HG03066 (cell line): ENCODE measurements at regions not wholly inside any gene's neighbourhood (a gene's known extent, or its start where the extent isn't known, plus 50 kb on each side); places are given as distances from the start of the nearest gene placed in this dataset.
"Not testable (repeated sequence)": the region's sequence is repeated elsewhere in the genome, so short reads cannot be mapped to it uniquely, and the experiment has no call there.

Experiments
- ATAC-seq: cut with Tn5 transposase; IDR thresholded peaks from one replicate; pipeline ENCODE4 v1.9.1; 2021; ENCODE audit warnings: low read depth; ENCODE audit not compliant: unreplicated experiment

GRCh38 chr4:33411182-33411581 lies 2691.0 kb downstream of the PCDH7 start:
- no peak for ATAC-seq

GRCh38 chr4:33421887-33422286 lies 2701.7 kb downstream of the PCDH7 start:
- ATAC-seq = no peak

- ATAC-seq = no peak
Measured at GRCh38 chr4:33422656-33423055, 2702.5 kb downstream of the PCDH7 start.

- no peak for ATAC-seq
Measured at GRCh38 chr4:33425936-33426335, 2705.8 kb downstream of the PCDH7 start.

GRCh38 chr4:33427676-33428075 lies 2707.5 kb downstream of the PCDH7 start:
- ATAC-seq = no peak

- no peak for ATAC-seq
Measured at GRCh38 chr4:33429971-33430370, 2709.8 kb downstream of the PCDH7 start.

GRCh38 chr4:33437406-33437805 lies 2717.2 kb downstream of the PCDH7 start:
- no peak for ATAC-seq

- no peak for ATAC-seq
Measured at GRCh38 chr4:33446953-33447352, 2726.8 kb downstream of the PCDH7 start.

GRCh38 chr4:33448948-33449347 lies 2728.8 kb downstream of the PCDH7 start:
- ATAC-seq = no peak

- ATAC-seq = no peak
Measured at GRCh38 chr4:33453436-33453835, 2733.3 kb downstream of the PCDH7 start.

- no peak for ATAC-seq
Measured at GRCh38 chr4:33453916-33454315, 2733.7 kb downstream of the PCDH7 start.

GRCh38 chr4:33465565-33465964 lies 2745.4 kb downstream of the PCDH7 start:
- ATAC-seq = no peak

- no peak for ATAC-seq
Measured at GRCh38 chr4:33467291-33467690, 2747.1 kb downstream of the PCDH7 start.

GRCh38 chr4:33470805-33471204 lies 2750.6 kb downstream of the PCDH7 start:
- no peak for ATAC-seq

- ATAC-seq = no peak
Measured at GRCh38 chr4:33477715-33478114, 2757.5 kb downstream of the PCDH7 start.

- no peak for ATAC-seq
Measured at GRCh38 chr4:33482773-33483172, 2761.5 kb downstream of the ARAP2 start.

- no peak for ATAC-seq
Measured at GRCh38 chr4:33485111-33485510, 2759.2 kb downstream of the ARAP2 start.

- no peak for ATAC-seq
Measured at GRCh38 chr4:33493231-33493630, 2751.1 kb downstream of the ARAP2 start.

GRCh38 chr4:33494150-33494549 lies 2750.2 kb downstream of the ARAP2 start:
- no peak for ATAC-seq

- not testable (repeated sequence) for ATAC-seq
Measured at GRCh38 chr4:33501587-33501986, 2742.7 kb downstream of the ARAP2 start.

- ATAC-seq = peak; percentile 85
Measured at GRCh38 chr4:33512397-33512796, 2731.9 kb downstream of the ARAP2 start.

- ATAC-seq = no peak
Measured at GRCh38 chr4:33518856-33519255, 2725.5 kb downstream of the ARAP2 start.

- no peak for ATAC-seq
Measured at GRCh38 chr4:33532821-33533220, 2711.5 kb downstream of the ARAP2 start.
